HG02852 (cell line): ENCODE measurements at regions not wholly inside any gene's neighbourhood (a gene's known extent, or its start where the extent isn't known, plus 50 kb on each side); places are given as distances from the start of the nearest gene placed in this dataset.

Experiments used
- ATAC-seq: cut with Tn5 transposase; IDR thresholded peaks from one replicate; pipeline ENCODE4 v1.9.1; 2021; ENCODE audit warnings: mild to moderate bottlenecking, moderate library complexity; ENCODE audit not compliant: unreplicated experiment

DNA sequence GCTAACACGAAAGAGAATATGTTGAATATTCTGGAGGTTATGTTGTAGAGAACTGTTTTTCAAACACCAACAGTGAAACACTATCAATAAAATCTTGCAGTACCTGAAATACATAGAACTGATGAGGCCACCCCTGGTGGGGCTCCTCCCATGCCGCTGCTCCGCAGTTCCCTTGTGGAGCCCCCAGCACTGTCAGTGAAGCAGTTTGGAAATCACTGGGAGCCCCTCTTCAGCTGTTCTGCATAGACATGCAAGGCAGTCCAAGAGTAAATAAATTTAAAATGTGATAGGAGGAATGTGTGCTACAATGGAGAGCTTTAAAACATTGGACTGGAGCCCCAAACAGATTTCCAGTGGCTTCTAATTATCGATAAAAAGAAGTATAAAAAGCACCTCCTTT lies 189.4 kb downstream of the FNDC1 start:
- ATAC-seq = no peak

GRCh38 chr6:159357211-159357915 lies 188.2 kb downstream of the FNDC1 start:
- ATAC-seq = no peak

DNA sequence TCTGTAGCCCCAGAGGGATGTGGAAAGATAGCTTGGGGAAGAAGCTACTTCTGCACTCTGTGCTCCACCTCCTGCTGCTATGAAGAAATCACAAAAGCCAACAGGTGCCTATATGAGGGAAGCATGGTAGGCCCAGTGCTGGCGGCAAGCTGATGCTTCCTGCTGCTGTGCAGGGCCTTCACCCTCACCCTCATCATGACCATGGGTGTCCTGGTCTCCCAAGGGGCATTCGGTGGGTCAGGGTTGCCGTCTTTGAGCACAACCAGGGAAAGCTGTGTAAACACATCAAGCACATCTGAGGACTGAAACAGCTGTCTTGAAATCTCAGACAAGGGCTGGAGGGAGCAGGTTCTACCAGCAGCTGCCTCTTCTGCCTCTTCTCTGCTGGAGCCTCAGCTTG lies 184.0 kb downstream of the FNDC1 start:
- no peak for ATAC-seq

DNA sequence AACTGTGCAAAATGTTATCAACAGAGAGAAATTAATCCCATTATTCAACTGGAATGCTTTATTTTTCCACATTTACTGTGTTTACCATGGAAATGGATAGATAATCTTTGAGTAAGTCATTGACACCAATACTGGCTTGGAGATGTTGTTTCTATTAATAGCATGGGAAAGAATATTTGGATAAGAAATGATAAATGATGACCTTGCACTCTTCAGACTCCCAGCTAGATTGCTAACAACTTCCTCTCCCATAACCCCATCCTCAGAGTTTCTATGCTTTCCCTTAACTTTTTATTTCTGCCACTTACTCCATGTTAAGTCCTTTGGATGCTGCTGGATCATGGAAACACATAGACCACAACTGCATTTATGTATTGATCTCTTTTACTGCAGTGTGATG lies 182.5 kb downstream of the FNDC1 start:
- ATAC-seq = no peak

DNA sequence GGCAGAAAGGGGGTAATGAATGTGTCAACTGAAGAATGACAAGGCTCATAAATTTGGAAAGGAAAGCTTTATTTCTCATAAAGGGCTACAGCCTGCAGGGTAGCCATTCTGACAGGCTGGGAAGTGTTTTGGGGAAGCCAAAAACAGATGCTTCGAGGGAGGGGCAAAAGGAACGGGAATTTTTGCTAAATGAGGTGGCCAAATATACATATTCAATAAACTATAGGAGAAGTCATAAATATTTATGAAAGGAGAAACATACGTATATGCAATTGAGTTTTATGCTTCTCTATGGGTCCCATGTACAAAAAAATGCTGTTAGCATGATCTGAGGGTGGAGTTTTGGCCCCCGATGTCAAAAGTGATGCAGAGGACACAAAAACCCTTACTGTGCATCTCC lies 180.7 kb downstream of the FNDC1 start:
- ATAC-seq = no peak

GRCh38 chr6:159343709-159344108 lies 174.5 kb downstream of the FNDC1 start:
- ATAC-seq = no peak

DNA sequence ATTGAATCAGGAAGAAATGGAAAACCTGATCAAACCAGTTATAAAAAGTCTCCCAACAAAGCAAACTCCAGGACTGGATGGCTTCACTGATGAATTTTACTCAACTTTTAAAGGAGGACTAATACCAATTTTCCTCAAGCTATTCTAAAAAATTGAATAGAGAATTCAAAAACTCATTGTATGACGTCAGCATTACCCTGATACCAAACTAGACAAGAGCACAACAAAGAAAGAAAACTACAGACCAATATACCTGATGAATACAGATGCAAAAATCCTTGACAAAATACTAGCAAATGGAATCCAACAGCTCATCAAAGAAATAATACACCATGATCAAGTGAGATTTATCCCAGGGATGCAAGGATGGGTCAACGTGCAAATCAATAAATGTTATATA lies 172.9 kb downstream of the FNDC1 start:
- no peak for ATAC-seq

- no peak for ATAC-seq
Observed at GRCh38 chr6:159334068-159334467, 164.9 kb downstream of the FNDC1 start.

GRCh38 chr6:159331451-159331850 lies 162.3 kb downstream of the FNDC1 start:
- ATAC-seq = no peak

DNA sequence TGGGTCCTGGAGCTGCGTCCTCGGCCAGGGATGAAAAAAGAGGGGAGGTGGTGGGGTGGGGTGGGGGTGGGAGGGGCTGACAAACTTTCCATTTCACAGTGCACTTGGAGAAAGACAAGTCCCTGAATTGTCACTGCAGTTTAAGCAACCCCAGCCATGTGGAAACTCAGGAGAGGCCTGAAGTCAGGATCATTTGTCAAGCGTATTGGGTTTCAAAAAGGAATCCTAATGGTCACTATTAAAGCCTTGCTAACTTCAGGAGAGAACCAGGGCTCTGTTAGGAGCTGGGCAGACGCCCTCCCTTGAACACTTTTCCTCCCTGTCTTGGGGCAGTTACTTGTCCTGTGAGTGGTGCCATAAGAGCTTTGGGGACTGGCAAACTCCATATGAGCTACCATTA lies 159.9 kb downstream of the FNDC1 start:
- no peak for ATAC-seq

DNA sequence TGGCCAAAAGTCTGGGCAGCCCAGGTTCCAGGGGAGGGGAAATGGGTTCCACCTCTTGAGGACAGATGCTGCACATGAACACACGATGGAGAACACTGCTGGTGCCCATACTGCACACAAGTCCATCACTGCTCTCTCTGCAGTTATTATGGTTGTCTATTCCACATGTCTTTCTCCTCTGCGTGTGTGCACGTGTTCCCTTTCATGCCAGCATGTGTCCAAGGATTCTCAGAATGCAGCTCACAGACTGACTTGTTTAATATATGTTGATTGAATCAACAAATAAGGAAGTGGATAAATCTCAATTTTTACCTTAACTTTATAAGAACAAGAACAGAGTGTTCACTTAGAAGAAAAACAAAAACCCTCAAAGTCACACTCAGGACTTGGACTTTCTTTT lies 158.9 kb downstream of the FNDC1 start:
- no peak for ATAC-seq

GRCh38 chr6:159325476-159325875 lies 156.3 kb downstream of the FNDC1 start:
- no peak for ATAC-seq

DNA sequence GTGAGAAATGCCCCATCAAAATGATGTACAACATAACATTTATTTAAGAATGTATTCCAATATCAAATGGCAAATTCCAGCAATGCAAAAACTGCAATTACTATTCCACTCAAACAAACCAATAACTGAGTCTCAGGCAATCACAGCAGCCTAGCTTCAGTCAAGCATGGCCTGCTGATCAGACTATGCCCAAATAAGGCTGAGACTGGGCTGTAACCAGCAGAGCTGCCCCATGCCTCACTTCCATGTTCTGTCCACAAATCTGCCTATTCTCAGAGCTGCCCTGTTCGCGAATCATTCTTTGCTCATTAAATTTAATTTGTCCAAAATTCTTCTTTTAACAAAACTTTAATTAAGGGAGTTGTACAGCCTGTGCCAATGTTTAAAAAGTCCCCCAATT lies 155.4 kb downstream of the FNDC1 start:
- ATAC-seq = no peak
